ENCODE measurements at regions not wholly inside any gene's neighbourhood (a gene's known extent, or its start where the extent isn't known, plus 50 kb on each side); places are given as distances from the start of the nearest gene placed in this dataset.

DNA sequence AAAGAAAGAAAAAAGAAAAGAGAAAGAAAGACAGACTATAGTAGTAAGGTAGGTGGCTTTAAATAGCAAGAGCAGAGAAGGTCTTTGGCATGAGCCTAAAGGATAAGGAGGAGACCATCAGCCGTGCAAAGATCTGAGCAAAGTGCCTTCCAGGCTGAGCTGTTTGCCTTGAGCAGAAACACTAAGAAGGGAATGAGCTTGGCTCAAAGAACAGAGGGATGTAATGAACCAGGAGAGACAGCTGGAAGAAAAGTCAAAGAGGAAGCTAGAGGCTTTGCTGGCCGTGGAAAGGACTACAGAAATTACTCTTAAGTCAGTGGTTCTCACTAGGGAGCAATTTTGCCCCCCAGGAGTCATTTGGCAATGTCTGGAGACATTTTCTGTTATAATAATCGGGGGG lies 228.6 kb downstream of the FGFR2 start:
- no peak for DNase-seq (ENCODE audit: low read depth)
- no peak overlapping the region for H3K4me3 ChIP-seq (ENCODE audit: low read length)
- TF ChIP-seq, protein P1, sequence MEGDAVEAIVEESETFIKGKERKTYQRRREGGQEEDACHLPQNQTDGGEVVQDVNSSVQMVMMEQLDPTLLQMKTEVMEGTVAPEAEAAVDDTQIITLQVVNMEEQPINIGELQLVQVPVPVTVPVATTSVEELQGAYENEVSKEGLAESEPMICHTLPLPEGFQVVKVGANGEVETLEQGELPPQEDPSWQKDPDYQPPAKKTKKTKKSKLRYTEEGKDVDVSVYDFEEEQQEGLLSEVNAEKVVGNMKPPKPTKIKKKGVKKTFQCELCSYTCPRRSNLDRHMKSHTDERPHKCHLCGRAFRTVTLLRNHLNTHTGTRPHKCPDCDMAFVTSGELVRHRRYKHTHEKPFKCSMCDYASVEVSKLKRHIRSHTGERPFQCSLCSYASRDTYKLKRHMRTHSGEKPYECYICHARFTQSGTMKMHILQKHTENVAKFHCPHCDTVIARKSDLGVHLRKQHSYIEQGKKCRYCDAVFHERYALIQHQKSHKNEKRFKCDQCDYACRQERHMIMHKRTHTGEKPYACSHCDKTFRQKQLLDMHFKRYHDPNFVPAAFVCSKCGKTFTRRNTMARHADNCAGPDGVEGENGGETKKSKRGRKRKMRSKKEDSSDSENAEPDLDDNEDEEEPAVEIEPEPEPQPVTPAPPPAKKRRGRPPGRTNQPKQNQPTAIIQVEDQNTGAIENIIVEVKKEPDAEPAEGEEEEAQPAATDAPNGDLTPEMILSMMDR (conservative IDR thresholded peaks at IDR 0.05; ENCODE audit: low read length): no peak

DNA sequence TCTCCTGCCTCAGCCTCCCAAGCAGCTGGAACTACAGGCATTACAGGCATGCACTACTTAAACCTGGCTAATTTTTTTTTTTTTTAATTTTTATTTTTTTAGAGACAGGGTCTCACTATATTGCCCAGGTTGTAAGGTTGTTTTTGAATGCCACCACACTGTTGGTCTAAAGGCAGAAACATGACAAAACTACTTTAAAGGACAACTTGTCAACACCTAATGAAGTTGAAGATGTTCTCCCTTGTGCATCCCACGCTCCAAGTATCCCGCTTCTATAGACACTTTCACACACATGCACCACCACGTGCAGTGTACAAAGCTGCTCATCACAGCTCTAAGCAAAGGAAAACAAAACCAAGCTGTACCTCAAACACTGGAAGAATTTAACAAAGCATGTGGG lies 226.4 kb downstream of the FGFR2 start:
- no peak for DNase-seq (ENCODE audit: low read depth)
- TF ChIP-seq, protein P1 (conservative IDR thresholded peaks at IDR 0.05; ENCODE audit: low read length): no peak
- no peak overlapping the region for H3K4me3 ChIP-seq (ENCODE audit: low read length)

DNA sequence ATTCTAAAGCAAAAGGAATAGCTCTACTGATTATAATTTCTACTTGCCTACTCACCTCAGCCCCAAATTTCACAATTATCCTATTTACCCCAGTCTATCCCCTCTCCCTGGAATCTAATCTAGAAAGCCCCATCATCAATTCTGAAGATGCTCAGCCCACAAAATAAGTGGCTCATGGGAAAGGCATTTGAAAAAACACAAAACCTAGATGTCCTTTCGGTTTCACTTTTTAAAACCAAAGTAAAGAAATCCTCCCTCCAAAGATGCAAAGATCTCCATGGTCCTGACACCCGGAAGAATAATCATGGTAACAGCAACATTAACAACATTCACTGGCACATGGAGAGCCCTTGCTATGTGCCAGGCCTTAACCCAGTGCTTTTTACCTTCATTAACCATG lies 224.8 kb downstream of the FGFR2 start:
- TF ChIP-seq, protein P1 (conservative IDR thresholded peaks at IDR 0.05; ENCODE audit: low read length): no peak
- no peak overlapping the region for H3K4me3 ChIP-seq (ENCODE audit: low read length)
- no peak for DNase-seq (ENCODE audit: low read depth)

DNA sequence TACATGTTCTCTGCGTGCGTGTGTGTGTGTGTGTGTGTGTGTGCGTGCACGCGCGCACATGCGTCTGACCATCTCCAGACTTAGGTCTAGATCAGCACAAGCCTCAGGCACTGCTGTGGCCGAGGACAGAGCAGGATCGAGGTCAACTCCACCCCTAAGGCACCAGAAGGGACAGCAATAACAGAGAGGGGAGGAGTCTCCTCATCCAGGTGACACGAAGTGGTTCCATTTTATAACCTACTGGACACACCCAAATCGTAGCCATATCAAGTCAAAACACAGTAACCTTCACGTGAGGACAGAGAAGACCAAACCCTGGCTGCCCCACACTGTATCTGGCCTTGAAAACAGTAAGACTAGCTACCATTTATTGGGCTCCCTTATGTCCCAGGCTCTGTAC lies 224.1 kb downstream of the FGFR2 start:
- TF ChIP-seq, protein P1 (conservative IDR thresholded peaks at IDR 0.05; ENCODE audit: low read length): no peak
- DNase-seq (ENCODE audit: low read depth): no peak

DNA sequence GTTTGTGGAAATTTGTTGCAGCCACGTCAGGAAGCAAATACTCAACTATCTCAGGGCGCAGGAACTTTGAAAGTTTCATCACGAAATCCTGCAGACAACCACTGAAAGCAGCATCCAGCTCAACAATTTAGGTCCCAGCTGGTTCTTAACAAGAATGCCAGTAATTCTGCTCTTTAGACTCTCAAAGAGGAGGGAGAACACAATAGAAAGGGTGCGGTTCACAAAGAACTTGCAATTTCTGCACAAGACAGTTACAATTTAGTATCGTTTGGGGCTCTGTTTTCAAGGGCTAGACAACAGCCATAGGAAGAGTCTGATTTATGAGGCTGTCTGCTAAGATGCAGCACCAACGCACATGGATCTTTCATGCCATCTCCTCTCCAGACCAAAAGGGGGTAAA lies 223.1 kb downstream of the FGFR2 start:
- H3K4me3 ChIP-seq (ENCODE audit: low read length): no peak overlapping the region
- no peak for DNase-seq (ENCODE audit: low read depth)
- TF ChIP-seq, protein P1 (conservative IDR thresholded peaks at IDR 0.05; ENCODE audit: low read length): no peak

More for the DNA sequence above, 224.1 kb downstream of the FGFR2 start:
- no peak overlapping the region for H3K4me3 ChIP-seq (ENCODE audit: low read length)

DNA sequence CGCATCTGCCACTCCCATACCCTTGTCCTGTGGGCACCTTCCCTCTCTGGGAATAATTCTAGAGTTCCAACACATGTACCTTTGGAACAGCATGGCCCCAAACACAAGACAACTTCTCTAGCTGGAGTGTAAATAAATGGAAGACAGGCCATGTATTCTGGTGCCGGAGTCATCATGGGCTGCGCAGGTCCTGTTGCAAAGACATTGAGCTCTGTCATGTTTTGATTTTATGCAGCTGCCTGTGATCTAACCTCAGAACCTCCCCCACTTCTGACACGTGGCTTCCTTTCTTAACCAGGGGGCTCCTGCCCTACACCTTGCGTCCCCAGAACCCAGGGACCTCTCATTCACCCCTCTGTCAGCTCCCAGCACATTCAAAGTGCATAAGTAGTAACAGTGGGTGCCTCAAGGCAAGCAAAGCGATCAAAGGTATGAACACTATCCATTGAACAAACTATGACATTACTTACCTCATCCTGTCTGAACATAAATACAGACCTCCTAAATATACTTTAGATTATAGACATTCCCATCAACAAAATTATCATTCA lies 219.9 kb downstream of the FGFR2 start:
- DNase-seq (ENCODE audit: low read depth): no peak
- TF ChIP-seq, protein P1 (conservative IDR thresholded peaks at IDR 0.05; ENCODE audit: low read length): no peak
- H3K4me3 ChIP-seq (ENCODE audit: low read length): no peak overlapping the region

DNA sequence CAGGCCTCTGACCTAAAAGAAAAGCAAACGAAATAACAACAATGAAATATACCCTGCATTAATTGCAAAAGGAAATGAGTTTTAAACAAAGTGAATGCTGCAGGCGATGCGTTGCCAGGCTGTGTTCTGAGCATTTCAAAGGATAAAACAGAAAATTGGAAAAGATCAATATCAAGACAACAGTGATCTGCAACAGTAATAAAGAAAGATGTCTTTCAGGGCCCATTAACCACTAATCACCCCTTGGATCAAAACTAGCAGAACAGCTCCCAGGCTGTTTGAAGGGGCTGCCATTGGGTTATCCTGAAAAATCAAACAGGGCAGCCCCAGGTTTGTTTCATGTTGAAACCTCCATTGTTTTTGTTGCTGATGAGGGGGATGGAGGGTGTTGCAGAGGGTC lies 219.2 kb downstream of the FGFR2 start:
- TF ChIP-seq, protein P1 (conservative IDR thresholded peaks at IDR 0.05; ENCODE audit: low read length): no peak
- no peak overlapping the region for H3K4me3 ChIP-seq (ENCODE audit: low read length)
- no peak for DNase-seq (ENCODE audit: low read depth)

Measured in AG10803 (cell line).